Nephron (organoid): ENCODE measurements at regions not wholly inside any gene's neighbourhood (a gene's known extent, or its start where the extent isn't known, plus 50 kb on each side); places are given as distances from the start of the nearest gene placed in this dataset.

ENCODE experiments used
- H3K27ac Mint-ChIP-seq, 3 experiments: 2 replicates each; pipeline ENCODE4 v1.8.0; 2020; ENCODE audit warnings: mixed read lengths in 3 of 3, mild to moderate bottlenecking in 2 of 3, moderate library complexity in 1 of 3
- H3K27me3 Mint-ChIP-seq: 2 replicates; pipeline ENCODE4 v1.8.0; 2021; ENCODE audit warnings: low read depth, mild to moderate bottlenecking, moderate library complexity, mixed read lengths
- H3K36me3 Mint-ChIP-seq: 2 replicates; pipeline ENCODE4 v1.8.0; 2020; ENCODE audit warnings: low read depth, mixed read lengths
- H3K4me1 Mint-ChIP-seq: 2 replicates; pipeline ENCODE4 v1.8.0; 2020; ENCODE audit warnings: mixed read lengths
- H3K4me3 Mint-ChIP-seq, 3 experiments: 2 replicates each; pipeline ENCODE4 v1.8.0; 2020; ENCODE audit warnings: mild to moderate bottlenecking in 3 of 3, mixed read lengths in 3 of 3, moderate library complexity in 2 of 3
- H3K9me3 Mint-ChIP-seq: 2 replicates; pipeline ENCODE4 v1.8.0; 2020; ENCODE audit warnings: mixed read lengths
- CTCF ChIP-seq, 3 experiments: fragments of 200-600 bp; sonication (generic); IDR thresholded peaks; one replicate each; pipeline ENCODE4 v1.5.0; 2021; ENCODE audit warnings: antibody characterized with exemption in 3 of 3; ENCODE audit not compliant: unreplicated experiment in 3 of 3

DNA sequence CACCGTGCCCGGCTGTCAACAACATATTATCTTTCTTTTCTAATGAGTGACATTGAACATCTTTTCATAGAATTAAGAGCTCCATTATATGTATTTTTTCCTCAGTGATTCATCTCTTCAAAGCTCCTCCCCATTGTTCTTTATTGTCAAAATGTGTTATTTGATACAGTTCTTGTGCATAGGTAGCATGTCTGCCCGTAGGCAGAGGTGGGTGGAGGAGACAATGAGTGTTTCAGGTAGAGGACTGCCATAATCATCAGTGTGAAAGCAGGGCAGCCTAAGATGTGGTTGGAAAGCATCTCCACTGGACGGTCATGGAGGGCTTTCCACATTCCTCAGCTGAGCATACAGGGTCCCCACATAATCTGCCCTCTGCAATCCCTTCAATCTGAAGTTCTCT is 452.0 kb upstream of the MCTP2 start:
- H3K9me3 Mint-ChIP-seq: peaks cover 4% of the 10 kb centered on the region
- peaks cover 9% of the 10 kb centered on the region for H3K4me1 Mint-ChIP-seq
- no peak overlapping the region for H3K27ac Mint-ChIP-seq
- H3K36me3 Mint-ChIP-seq: no peaks in the 10 kb centered on the region
- no peak for TF ChIP-seq CTCF (IDR thresholded peaks at IDR 0.05; ENCODE audit: unreplicated experiment in 3 of 3)
- H3K4me3 Mint-ChIP-seq: no peak overlapping the region
- no peaks in the 10 kb centered on the region for H3K27me3 Mint-ChIP-seq

- peak overlapping the region in 2 of 3 experiments; percentile 0 to 32 for H3K27ac Mint-ChIP-seq
- H3K4me3 Mint-ChIP-seq: no peak overlapping the region
- H3K36me3 Mint-ChIP-seq: no peaks in the 10 kb centered on the region
- H3K9me3 Mint-ChIP-seq: peaks cover 9% of the 10 kb centered on the region
- H3K4me1 Mint-ChIP-seq: peaks cover 20% of the 10 kb centered on the region
- TF ChIP-seq CTCF (IDR thresholded peaks at IDR 0.05; ENCODE audit: unreplicated experiment in 3 of 3): no peak
- no peaks in the 10 kb centered on the region for H3K27me3 Mint-ChIP-seq
These were observed 459.9 kb upstream of the MCTP2 start for GRCh38 chr15:93771196-93772030.

- H3K4me3 Mint-ChIP-seq: no peak overlapping the region
- no peaks in the 10 kb centered on the region for H3K36me3 Mint-ChIP-seq
- no peak for TF ChIP-seq CTCF (IDR thresholded peaks at IDR 0.05; ENCODE audit: unreplicated experiment in 3 of 3)
- H3K4me1 Mint-ChIP-seq: peaks cover 20% of the 10 kb centered on the region
- peak overlapping the region in 2 of 3 experiments; percentile 0 to 12 for H3K27ac Mint-ChIP-seq
- H3K9me3 Mint-ChIP-seq: peaks cover 8% of the 10 kb centered on the region
- no peaks in the 10 kb centered on the region for H3K27me3 Mint-ChIP-seq
These were observed 460.6 kb upstream of the MCTP2 start for GRCh38 chr15:93770788-93771187.

- no peaks in the 10 kb centered on the region for H3K36me3 Mint-ChIP-seq
- H3K9me3 Mint-ChIP-seq: peaks cover 6% of the 10 kb centered on the region
- TF ChIP-seq CTCF (IDR thresholded peaks at IDR 0.05; ENCODE audit: unreplicated experiment in 3 of 3): no peak
- no peak overlapping the region for H3K27ac Mint-ChIP-seq
- no peak overlapping the region for H3K4me3 Mint-ChIP-seq
- peaks cover 51% of the 10 kb centered on the region for H3K4me1 Mint-ChIP-seq
- no peaks in the 10 kb centered on the region for H3K27me3 Mint-ChIP-seq
These were observed 469.3 kb upstream of the MCTP2 start for GRCh38 chr15:93762036-93762435.

DNA sequence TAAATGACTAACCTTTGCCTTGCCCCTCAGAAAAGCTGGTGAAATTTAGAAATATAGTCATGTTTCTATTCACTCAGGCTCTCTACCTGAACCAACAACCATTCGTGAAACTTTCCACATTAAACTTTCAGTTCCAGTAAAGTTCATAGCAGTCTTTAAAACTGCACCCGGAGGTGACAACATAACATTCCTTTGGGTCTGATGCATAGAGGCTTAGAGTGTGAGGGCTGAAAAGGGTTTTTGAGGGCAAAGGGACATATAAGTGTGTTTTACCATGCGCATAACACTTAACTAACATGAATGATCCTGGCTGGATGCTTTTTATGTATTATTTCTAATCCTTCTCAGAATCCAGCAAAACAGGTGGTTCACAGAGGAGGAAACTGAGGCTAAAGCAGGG is 471.7 kb upstream of the MCTP2 start:
- peaks cover 44% of the 10 kb centered on the region for H3K4me1 Mint-ChIP-seq
- peaks cover 18% of the 10 kb centered on the region for H3K9me3 Mint-ChIP-seq
- no peaks in the 10 kb centered on the region for H3K27me3 Mint-ChIP-seq
- H3K36me3 Mint-ChIP-seq: peaks cover 3% of the 10 kb centered on the region
- H3K27ac Mint-ChIP-seq: peak overlapping the region in 1 of 3 experiments; percentile 28
- TF ChIP-seq CTCF (IDR thresholded peaks at IDR 0.05; ENCODE audit: unreplicated experiment in 3 of 3): no peak
- no peak overlapping the region for H3K4me3 Mint-ChIP-seq

GRCh38 chr15:93758824-93759223 is 472.5 kb upstream of the MCTP2 start:
- peaks cover 21% of the 10 kb centered on the region for H3K9me3 Mint-ChIP-seq
- H3K4me3 Mint-ChIP-seq: no peak overlapping the region
- H3K27me3 Mint-ChIP-seq: no peaks in the 10 kb centered on the region
- peaks cover 37% of the 10 kb centered on the region for H3K4me1 Mint-ChIP-seq
- H3K36me3 Mint-ChIP-seq: peaks cover 3% of the 10 kb centered on the region
- no peak overlapping the region for H3K27ac Mint-ChIP-seq
- no peak for TF ChIP-seq CTCF (IDR thresholded peaks at IDR 0.05; ENCODE audit: unreplicated experiment in 3 of 3)
